GM23338 (cell line): ENCODE measurements at regions not wholly inside any gene's neighbourhood (a gene's known extent, or its start where the extent isn't known, plus 50 kb on each side); places are given as distances from the start of the nearest gene placed in this dataset.

Experiments used
- ATAC-seq: fragments of 200-7000 bp; cut with Tn5 transposase; 3 replicates; pipeline ENCODE4 v1.9.1; 2020
- DNase-seq: peaks from one replicate; pipeline ENCODE4 v3.0.0-alpha.2; 2015; ENCODE audit warnings: low spot score
- H2AFZ ChIP-seq: fragments of 200-600 bp; sonication (generic); 2 replicates; pipeline ENCODE4 v1.8.0; 2016; ENCODE audit warnings: antibody characterized with exemption, mild to moderate bottlenecking, moderate library complexity
- H3F3A ChIP-seq: fragments of 200-600 bp; sonication (generic); replicated peaks from 2 replicates; pipeline ENCODE4 v1.8.0; 2017; ENCODE audit warnings: antibody characterized with exemption, mixed run types, low read depth
- H3K27ac ChIP-seq: fragments of 200-600 bp; sonication (generic); 2 replicates; pipeline ENCODE4 v1.6.1; 2016; ENCODE audit warnings: low read depth
- H3K27me3 ChIP-seq: fragments of 200-600 bp; sonication (generic); 2 replicates; pipeline ENCODE4 v1.8.0; 2016; ENCODE audit warnings: mild to moderate bottlenecking, mixed run types, moderate library complexity; ENCODE audit not compliant: insufficient read depth
- H3K36me3 ChIP-seq: fragments of 200-600 bp; sonication (generic); 2 replicates; pipeline ENCODE4 v1.8.0; 2016; ENCODE audit warnings: mild to moderate bottlenecking; ENCODE audit not compliant: insufficient read depth
- H3K4me1 ChIP-seq: fragments of 200-600 bp; sonication (generic); 2 replicates; pipeline ENCODE4 v1.8.0; 2016; ENCODE audit warnings: mild to moderate bottlenecking, moderate library complexity; ENCODE audit not compliant: insufficient read depth
- H3K4me2 ChIP-seq: fragments of 200-600 bp; sonication (generic); 2 replicates; pipeline ENCODE4 v1.7.1; 2017; ENCODE audit warnings: mixed run types
- H3K4me3 ChIP-seq: fragments of 200-600 bp; sonication (generic); 2 replicates; pipeline ENCODE4 v1.6.1; 2016; ENCODE audit warnings: mixed run types
- H3K79me2 ChIP-seq: fragments of 200-600 bp; sonication (generic); replicated peaks from 2 replicates; pipeline ENCODE4 v1.8.0; 2017; ENCODE audit warnings: mild to moderate bottlenecking; ENCODE audit not compliant: insufficient read depth
- H3K9me2 ChIP-seq: fragments of 200-600 bp; sonication (generic); 2 replicates; pipeline ENCODE4 v1.8.0; 2017; ENCODE audit not compliant: insufficient read depth
- H4K20me1 ChIP-seq: fragments of 200-600 bp; sonication (generic); replicated peaks from 2 replicates; pipeline ENCODE4 v1.8.0; 2017; ENCODE audit warnings: mild to moderate bottlenecking; ENCODE audit not compliant: insufficient read depth
- H3K27ac Mint-ChIP-seq: 2 replicates; pipeline ENCODE4 v1.8.0; 2020; ENCODE audit warnings: inconsistent platforms, mild to moderate bottlenecking, moderate library complexity, mixed read lengths
- H3K27me3 Mint-ChIP-seq: 3 replicates; pipeline ENCODE4 v1.8.0; 2022; ENCODE audit warnings: low read depth, mild to moderate bottlenecking, moderate library complexity, mixed read lengths, inconsistent platforms; ENCODE audit not compliant: insufficient read depth, poor library complexity
- H3K36me3 Mint-ChIP-seq: 3 replicates; pipeline ENCODE4 v1.8.0; 2021; ENCODE audit warnings: low read depth, mild to moderate bottlenecking, inconsistent platforms, moderate library complexity, mixed read lengths
- H3K4me1 Mint-ChIP-seq: 3 replicates; pipeline ENCODE4 v1.8.0; 2020; ENCODE audit warnings: mild to moderate bottlenecking, inconsistent platforms, mixed read lengths
- H3K4me3 Mint-ChIP-seq: 3 replicates; pipeline ENCODE4 v1.8.0; 2021; ENCODE audit warnings: moderate library complexity, mild to moderate bottlenecking, inconsistent platforms, mixed read lengths
- H3K9me3 Mint-ChIP-seq: 3 replicates; pipeline ENCODE4 v1.8.0; 2020; ENCODE audit warnings: moderate library complexity, mild to moderate bottlenecking, inconsistent platforms, mixed read lengths
- CREB1 ChIP-seq: fragments of 250-450 bp; sonication (Bioruptor Pico); IDR thresholded peaks from 2 replicates; pipeline ENCODE4 v1.5.0; 2020; ENCODE audit warnings: low read depth, mild to moderate bottlenecking, moderate library complexity
- CTCF ChIP-seq, 2 experiments: fragments of 200-600 bp in 1 of 2; sonication (generic) in 1 of 2; conservative IDR thresholded peaks; 2 replicates each; pipeline versions ENCODE4 v1.5.1 to v1.6.1; 2016 to 2017; ENCODE audit warnings: antibody characterized with exemption in 2 of 2, low read depth in 2 of 2, mild to moderate bottlenecking in 2 of 2, moderate library complexity in 1 of 2
- ETS1 ChIP-seq: IDR thresholded peaks from 2 replicates; pipeline ENCODE4 v1.6.1; 2016; ENCODE audit warnings: antibody characterized with exemption
- EZH2 ChIP-seq: fragments of 200-600 bp; sonication (generic); IDR thresholded peaks from one replicate; pipeline ENCODE4 v1.8.0; 2017; ENCODE audit warnings: antibody characterized with exemption, mild to moderate bottlenecking, low read depth; ENCODE audit not compliant: unreplicated experiment
- EZH2phosphoT487 ChIP-seq: fragments of 200-600 bp; sonication (generic); IDR thresholded peaks from one replicate; pipeline ENCODE4 v1.8.1; 2018; ENCODE audit warnings: antibody characterized with exemption; ENCODE audit not compliant: unreplicated experiment
- JUNB ChIP-seq: IDR thresholded peaks from one replicate; pipeline ENCODE4 v1.6.1; 2016; ENCODE audit warnings: antibody characterized with exemption; ENCODE audit not compliant: unreplicated experiment
- NANOG ChIP-seq: IDR thresholded peaks from 2 replicates; pipeline ENCODE4 v1.6.1; 2016; ENCODE audit warnings: antibody characterized with exemption, borderline replicate concordance
- POLR2AphosphoS5 ChIP-seq: IDR thresholded peaks from 2 replicates; pipeline ENCODE4 v1.6.1; 2016; ENCODE audit warnings: antibody characterized with exemption, low read depth
- STAT1 ChIP-seq: IDR thresholded peaks from one replicate; pipeline ENCODE4 v1.6.1; 2016; ENCODE audit warnings: antibody characterized with exemption; ENCODE audit not compliant: unreplicated experiment
- ZNF114 ChIP-seq: fragments of 250-450 bp; sonication (Bioruptor Pico); IDR thresholded peaks from 2 replicates; pipeline ENCODE4 v1.5.0; 2020; ENCODE audit warnings: mild to moderate bottlenecking, moderate library complexity
- ZNF331 ChIP-seq: fragments of 250-450 bp; sonication (Bioruptor Pico); IDR thresholded peaks from 2 replicates; pipeline ENCODE4 v1.5.0; 2020; ENCODE audit warnings: low read depth, mild to moderate bottlenecking, moderate library complexity
- ZNF462 ChIP-seq: fragments of 250-450 bp; sonication (Bioruptor Pico); IDR thresholded peaks from 2 replicates; pipeline ENCODE4 v1.5.0; 2020; ENCODE audit warnings: mild to moderate bottlenecking, moderate library complexity

- Histone ChIP-seq H3K9me2 (peaks cover 10% of the 10 kb centered on the region; the same call in 1 of the 2 replicates), H3K27ac (no peak overlapping the region), H2AFZ (no peak overlapping the region), H3F3A (peaks cover 12% of the 10 kb centered on the region), H3K27me3 (no peaks in the 10 kb centered on the region), H3K79me2 (no peaks in the 10 kb centered on the region), H3K4me2 (no peak overlapping the region), H4K20me1 (no peaks in the 10 kb centered on the region), H3K4me3 (no peak overlapping the region), H3K4me1 (peaks cover 29% of the 10 kb centered on the region), H3K36me3 (no peaks in the 10 kb centered on the region)
- Mint-ChIP-seq H3K36me3 (peaks cover 5% of the 10 kb centered on the region; the same call in 2 of the 3 replicates), H3K4me1 (peaks cover 38% of the 10 kb centered on the region), H3K27me3 (peaks cover 6% of the 10 kb centered on the region), H3K27ac (no peak overlapping the region), H3K9me3 (peaks cover 5% of the 10 kb centered on the region; the same call in 2 of the 3 replicates), H3K4me3 (no peak overlapping the region)
- ATAC-seq (no peak), DNase-seq (no peak)
- no peak for TF ChIP-seq POLR2AphosphoS5
- TF ChIP-seq CREB1 = no peak
- no peak for TF ChIP-seq ZNF114 (CRISPR knock-in tag)
- no peak for TF ChIP-seq STAT1
- no peak for TF ChIP-seq CTCF (conservative IDR thresholded peaks at IDR 0.05; ENCODE audit: low read depth in 2 of 2)
- TF ChIP-seq JUNB = no peak
- TF ChIP-seq ZNF331 (CRISPR knock-in tag) = no peak
- no peak for TF ChIP-seq ZNF462 (CRISPR knock-in tag)
- no peak for TF ChIP-seq NANOG
- no peak for TF ChIP-seq EZH2
- no peak for TF ChIP-seq ETS1
- no peak for TF ChIP-seq EZH2phosphoT487
Observed at GRCh38 chr5:123871373-123871772, 359.4 kb downstream of the CSNK1G3 start.
